CD4-positive, alpha-beta memory T cell (primary cell): ENCODE measurements at regions not wholly inside any gene's neighbourhood (a gene's known extent, or its start where the extent isn't known, plus 50 kb on each side); places are given as distances from the start of the nearest gene placed in this dataset.
"Not testable (repeated sequence)": the region's sequence is repeated elsewhere in the genome, so short reads cannot be mapped to it uniquely, and the experiment has no call there.

Source experiments
- CTCF ChIA-PET: fragments of 350-600 bp; sonication (Branson Sonifier 250); formaldehyde crosslinking; loops from one replicate; lab custom pipeline; 2021; ENCODE audit warnings: inconsistent platforms; ENCODE audit not compliant: partially characterized antibody; lab: Charles Lee
- POLR2A ChIA-PET: fragments of 350-600 bp; sonication (Branson Sonifier 250); formaldehyde crosslinking; loops from one replicate; lab custom pipeline; 2021; ENCODE audit not compliant: partially characterized antibody; lab: Charles Lee
- DNase-seq, 5 donors: peaks; one replicate each; pipeline versions ENCODE4 v3.0.0 to v3.0.0-alpha.2; 2020 to 2022; ENCODE audit warnings: mixed read lengths in 1 of 5
- H3K27ac ChIP-seq: one replicate; pipeline ENCODE4 v1.7.0; 2013; ENCODE audit warnings: low read depth, low read length
- H3K27me3 ChIP-seq: 2 replicates; pipeline ENCODE4 v1.7.0; 2013; ENCODE audit warnings: mild to moderate bottlenecking, low read length, moderate library complexity; ENCODE audit not compliant: insufficient read depth
- H3K36me3 ChIP-seq: 2 replicates; pipeline ENCODE4 v1.7.0; 2013; ENCODE audit warnings: mild to moderate bottlenecking, low read length, moderate library complexity; ENCODE audit not compliant: insufficient read depth
- H3K4me1 ChIP-seq: 2 replicates; pipeline ENCODE4 v1.7.0; 2013; ENCODE audit warnings: mild to moderate bottlenecking, low read length, moderate library complexity; ENCODE audit not compliant: insufficient read depth
- H3K4me3 ChIP-seq, 2 donors: one replicate each; pipeline ENCODE4 v1.7.0; 2013; ENCODE audit warnings: low read length in 2 of 2, mild to moderate bottlenecking in 1 of 2
- H3K9me3 ChIP-seq, 2 donors: one replicate each; pipeline ENCODE4 v1.7.0; 2013; ENCODE audit warnings: low read length in 2 of 2, control low read depth in 1 of 2; ENCODE audit not compliant: control insufficient read depth in 1 of 2
- H3K27ac Mint-ChIP-seq, 7 donors: one replicate each; pipeline ENCODE4 v1.8.0; 2020 to 2021; ENCODE audit warnings: mixed read lengths in 7 of 7, mild to moderate bottlenecking in 6 of 7, inconsistent platforms in 3 of 7, moderate library complexity in 3 of 7
- H3K27me3 Mint-ChIP-seq, 2 donors: one replicate each; pipeline ENCODE4 v1.8.0; 2020 to 2021; ENCODE audit warnings: mixed read lengths in 2 of 2
- H3K36me3 Mint-ChIP-seq, 2 donors: one replicate each; pipeline ENCODE4 v1.8.0; 2020 to 2021; ENCODE audit warnings: mixed read lengths in 2 of 2, inconsistent platforms in 1 of 2, mild to moderate bottlenecking in 1 of 2
- H3K4me1 Mint-ChIP-seq, 4 donors: one replicate each; pipeline ENCODE4 v1.8.0; 2020 to 2021; ENCODE audit warnings: mixed read lengths in 4 of 4, mild to moderate bottlenecking in 1 of 4
- H3K4me3 Mint-ChIP-seq, 8 donors: one replicate each; pipeline ENCODE4 v1.8.0; 2020 to 2021; ENCODE audit warnings: mixed read lengths in 8 of 8, mild to moderate bottlenecking in 7 of 8, moderate library complexity in 6 of 8, inconsistent platforms in 3 of 8
- H3K9me3 Mint-ChIP-seq, 8 donors: one replicate each; pipeline ENCODE4 v1.8.0; 2020 to 2021; ENCODE audit warnings: mixed read lengths in 8 of 8, mild to moderate bottlenecking in 5 of 8, inconsistent platforms in 3 of 8, moderate library complexity in 1 of 8
- intact Hi-C: fragments of 100-400 bp; cut with micrococcal nuclease; formaldehyde crosslinking; loops from one replicate; pipeline ENCODE4 v1.15.1; 2023

GRCh38 chr11:97072420-97072819, 682.6 kb downstream of the JRKL start:
- no peaks in the 10 kb centered on the region for H3K27me3 ChIP-seq
- H3K27ac ChIP-seq, result no peak overlapping the region
- Mint-ChIP-seq H3K27me3 (no peaks in the 10 kb centered on the region), H3K36me3 (no peaks in the 10 kb centered on the region), H3K4me3 (no peak overlapping the region), H3K27ac (no peak overlapping the region), H3K4me1 (no peaks in the 10 kb centered on the region), H3K9me3 (peaks cover 4 to 45% (median 30%) of the 10 kb centered on the region in 8 donors)
- intact Hi-C loops, result no loop called here
- no peak overlapping the region for H3K4me3 ChIP-seq
- no peaks in the 10 kb centered on the region for H3K4me1 ChIP-seq
- H3K9me3 ChIP-seq, result peaks cover 0 to 14% of the 10 kb centered on the region in 2 donors
- POLR2A ChIA-PET, result no interaction called here
- DNase-seq, result no peak
- CTCF ChIA-PET, result no interaction called here
- H3K36me3 ChIP-seq, result no peaks in the 10 kb centered on the region

- CTCF ChIA-PET, intact Hi-C loops, H3K36me3 ChIP-seq, H3K4me1 ChIP-seq, H3K4me1 Mint-ChIP-seq, H3K27ac ChIP-seq, H3K36me3 Mint-ChIP-seq, H3K4me3 Mint-ChIP-seq, H3K27me3 ChIP-seq, H3K27me3 Mint-ChIP-seq, H3K27ac Mint-ChIP-seq, DNase-seq, H3K4me3 ChIP-seq, POLR2A ChIA-PET: not testable (repeated sequence)
- peaks cover 0 to 14% of the 10 kb centered on the region in 2 donors for H3K9me3 ChIP-seq
- peaks cover 2 to 48% (median 27%) of the 10 kb centered on the region in 8 donors for H3K9me3 Mint-ChIP-seq
Observed at GRCh38 chr11:97076666-97077065, 686.9 kb downstream of the JRKL start.

GRCh38 chr11:97078443-97078842, 688.6 kb downstream of the JRKL start:
- H3K27me3 Mint-ChIP-seq, result no peaks in the 10 kb centered on the region
- ChIA-PET CTCF (no interaction called here), POLR2A (no interaction called here)
- no peak overlapping the region for H3K4me3 Mint-ChIP-seq
- intact Hi-C loops, result no loop called here
- peaks cover 0 to 7% of the 10 kb centered on the region in 2 donors for H3K9me3 ChIP-seq
- no peak overlapping the region for H3K4me3 ChIP-seq
- H3K9me3 Mint-ChIP-seq, result peaks cover 0 to 31% (median 15%) of the 10 kb centered on the region in 8 donors
- no peak for DNase-seq
- no peaks in the 10 kb centered on the region for H3K36me3 ChIP-seq
- H3K27me3 ChIP-seq, result no peaks in the 10 kb centered on the region
- H3K27ac ChIP-seq, result no peak overlapping the region
- H3K36me3 Mint-ChIP-seq, result no peaks in the 10 kb centered on the region
- H3K4me1 ChIP-seq, result no peaks in the 10 kb centered on the region
- H3K27ac Mint-ChIP-seq, result no peak overlapping the region
- no peaks in the 10 kb centered on the region for H3K4me1 Mint-ChIP-seq

- no peaks in the 10 kb centered on the region for H3K27me3 ChIP-seq
- no peaks in the 10 kb centered on the region for H3K4me1 ChIP-seq
- Mint-ChIP-seq H3K4me1 (no peaks in the 10 kb centered on the region), H3K36me3 (no peaks in the 10 kb centered on the region), H3K27me3 (no peaks in the 10 kb centered on the region), H3K9me3 (peaks cover 0 to 25% (median 12%) of the 10 kb centered on the region in 8 donors), H3K27ac (no peak overlapping the region), H3K4me3 (no peak overlapping the region)
- intact Hi-C loops, result no loop called here
- peaks cover 0 to 5% of the 10 kb centered on the region in 2 donors for H3K9me3 ChIP-seq
- H3K36me3 ChIP-seq, result no peaks in the 10 kb centered on the region
- no peak overlapping the region for H3K4me3 ChIP-seq
- ChIA-PET CTCF (no interaction called here), POLR2A (no interaction called here)
- no peak overlapping the region for H3K27ac ChIP-seq
- DNase-seq, result no peak
Observed at GRCh38 chr11:97079244-97079643, 689.4 kb downstream of the JRKL start.

- H3K27ac Mint-ChIP-seq, result no peak overlapping the region
- H3K27me3 ChIP-seq, result no peaks in the 10 kb centered on the region
- H3K4me1 ChIP-seq, result no peaks in the 10 kb centered on the region
- H3K36me3 Mint-ChIP-seq, result no peaks in the 10 kb centered on the region
- H3K4me3 Mint-ChIP-seq, result no peak overlapping the region
- ChIA-PET POLR2A (no interaction called here), CTCF (no interaction called here)
- H3K4me3 ChIP-seq, result no peak overlapping the region
- H3K9me3 Mint-ChIP-seq, result peaks cover 0 to 7% (median 5%) of the 10 kb centered on the region in 8 donors
- H3K27me3 Mint-ChIP-seq, result no peaks in the 10 kb centered on the region
- H3K36me3 ChIP-seq, result no peaks in the 10 kb centered on the region
- no peak overlapping the region for H3K27ac ChIP-seq
- intact Hi-C loops, result no loop called here
- H3K4me1 Mint-ChIP-seq, result no peaks in the 10 kb centered on the region
- no peak for DNase-seq
- no peaks in the 10 kb centered on the region for H3K9me3 ChIP-seq
Observed at GRCh38 chr11:97087419-97087818, 697.6 kb downstream of the JRKL start.

- H3K4me3 Mint-ChIP-seq, result no peak overlapping the region
- DNase-seq, result no peak
Observed at GRCh38 chr11:97092823-97093222, 703.0 kb downstream of the JRKL start.

GRCh38 chr11:97102180-97102579, 712.4 kb downstream of the JRKL start:
- DNase-seq, H3K4me3 ChIP-seq, H3K36me3 Mint-ChIP-seq, CTCF ChIA-PET, POLR2A ChIA-PET, intact Hi-C loops, H3K4me1 Mint-ChIP-seq, H3K27ac Mint-ChIP-seq, H3K36me3 ChIP-seq, H3K9me3 ChIP-seq, H3K27ac ChIP-seq, H3K4me1 ChIP-seq, H3K27me3 Mint-ChIP-seq, H3K27me3 ChIP-seq, H3K4me3 Mint-ChIP-seq: not testable (repeated sequence)
- H3K9me3 Mint-ChIP-seq, result peaks cover 0 to 28% (median 14%) of the 10 kb centered on the region in 8 donors

More at GRCh38 chr11:97092823-97093222, 703.0 kb downstream of the JRKL start:
- Histone ChIP-seq H3K27ac (no peak overlapping the region), H3K4me1 (no peaks in the 10 kb centered on the region), H3K4me3 (no peak overlapping the region), H3K27me3 (no peaks in the 10 kb centered on the region), H3K9me3 (no peaks in the 10 kb centered on the region), H3K36me3 (no peaks in the 10 kb centered on the region)
- POLR2A ChIA-PET, result no interaction called here
- CTCF ChIA-PET, result no interaction called here
- no peaks in the 10 kb centered on the region for H3K36me3 Mint-ChIP-seq
- no peaks in the 10 kb centered on the region for H3K4me1 Mint-ChIP-seq
- peaks cover 0 to 8% (median 3%) of the 10 kb centered on the region in 8 donors for H3K9me3 Mint-ChIP-seq
- no peaks in the 10 kb centered on the region for H3K27me3 Mint-ChIP-seq
- H3K27ac Mint-ChIP-seq, result no peak overlapping the region
- intact Hi-C loops, result no loop called here

- Mint-ChIP-seq H3K36me3 (no peaks in the 10 kb centered on the region), H3K4me1 (no peaks in the 10 kb centered on the region), H3K27ac (no peak overlapping the region), H3K27me3 (peaks cover 0 to 1% of the 10 kb centered on the region in 2 donors), H3K9me3 (peaks cover 0 to 18% (median 9%) of the 10 kb centered on the region in 8 donors), H3K4me3 (no peak overlapping the region)
- ChIA-PET POLR2A (no interaction called here), CTCF (no interaction called here)
- DNase-seq, result no peak
- intact Hi-C loops, result no loop called here
- H3K9me3 ChIP-seq, result no peaks in the 10 kb centered on the region
- no peaks in the 10 kb centered on the region for H3K27me3 ChIP-seq
- no peak overlapping the region for H3K27ac ChIP-seq
- H3K36me3 ChIP-seq, result no peaks in the 10 kb centered on the region
- H3K4me3 ChIP-seq, result no peak overlapping the region
- H3K4me1 ChIP-seq, result no peaks in the 10 kb centered on the region
Observed at GRCh38 chr11:97107604-97108003, 717.8 kb downstream of the JRKL start.
